ENCODE measurements at regions not wholly inside any gene's neighbourhood (a gene's known extent, or its start where the extent isn't known, plus 50 kb on each side); places are given as distances from the start of the nearest gene placed in this dataset.

DNA sequence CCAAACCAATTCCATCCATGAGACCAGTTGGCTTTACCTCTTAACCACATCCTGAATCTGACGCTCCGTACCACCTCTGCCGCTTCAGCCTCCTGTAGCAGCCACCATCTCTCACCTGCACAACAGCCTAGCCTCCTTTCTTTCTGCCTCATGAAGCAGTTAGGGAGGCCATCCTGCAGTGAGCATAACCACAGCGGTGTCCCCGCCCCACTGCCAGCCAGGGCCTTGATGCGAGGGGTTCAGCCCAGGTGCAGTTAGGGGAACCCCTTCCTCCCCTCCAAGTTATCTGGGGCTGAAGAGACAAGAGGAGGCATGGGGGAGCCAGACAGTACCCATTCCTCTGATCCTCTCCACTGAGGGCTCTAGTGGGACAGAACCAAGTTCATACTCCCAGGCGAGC lies 167.0 kb downstream of the C5orf15 start:
- TF ChIP-seq, protein P1, sequence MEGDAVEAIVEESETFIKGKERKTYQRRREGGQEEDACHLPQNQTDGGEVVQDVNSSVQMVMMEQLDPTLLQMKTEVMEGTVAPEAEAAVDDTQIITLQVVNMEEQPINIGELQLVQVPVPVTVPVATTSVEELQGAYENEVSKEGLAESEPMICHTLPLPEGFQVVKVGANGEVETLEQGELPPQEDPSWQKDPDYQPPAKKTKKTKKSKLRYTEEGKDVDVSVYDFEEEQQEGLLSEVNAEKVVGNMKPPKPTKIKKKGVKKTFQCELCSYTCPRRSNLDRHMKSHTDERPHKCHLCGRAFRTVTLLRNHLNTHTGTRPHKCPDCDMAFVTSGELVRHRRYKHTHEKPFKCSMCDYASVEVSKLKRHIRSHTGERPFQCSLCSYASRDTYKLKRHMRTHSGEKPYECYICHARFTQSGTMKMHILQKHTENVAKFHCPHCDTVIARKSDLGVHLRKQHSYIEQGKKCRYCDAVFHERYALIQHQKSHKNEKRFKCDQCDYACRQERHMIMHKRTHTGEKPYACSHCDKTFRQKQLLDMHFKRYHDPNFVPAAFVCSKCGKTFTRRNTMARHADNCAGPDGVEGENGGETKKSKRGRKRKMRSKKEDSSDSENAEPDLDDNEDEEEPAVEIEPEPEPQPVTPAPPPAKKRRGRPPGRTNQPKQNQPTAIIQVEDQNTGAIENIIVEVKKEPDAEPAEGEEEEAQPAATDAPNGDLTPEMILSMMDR (conservative IDR thresholded peaks at IDR 0.05; ENCODE audit: low read depth, low read length) = no peak
- TF ChIP-seq EZH2 (IDR thresholded peaks at IDR 0.05; ENCODE audit: low read length, unreplicated experiment) = no peak
- no peak for TF ChIP-seq EZH2phosphoT487 (IDR thresholded peaks at IDR 0.05; ENCODE audit: borderline replicate concordance, low read length)

All from PC-3 (cell line).